ENCODE measurements at regions not wholly inside any gene's neighbourhood (a gene's known extent, or its start where the extent isn't known, plus 50 kb on each side); places are given as distances from the start of the nearest gene placed in this dataset.

- H3K9me3 ChIP-seq: no peaks in the 10 kb centered on the region
- H3K27me3 ChIP-seq: no peaks in the 10 kb centered on the region
- DNase-seq: no peak
- H3K27ac ChIP-seq: no peak overlapping the region
- H3K36me3 ChIP-seq: no peaks in the 10 kb centered on the region
- H3K4me1 ChIP-seq: no peaks in the 10 kb centered on the region
- no peak overlapping the region for H3K4me3 ChIP-seq
- TF ChIP-seq POLR2A (IDR thresholded peaks at IDR 0.05) (no peak), CTCF (IDR thresholded peaks at IDR 0.05) (no peak)
Observed at GRCh38 chr18:10404168-10404567, 50.3 kb upstream of the APCDD1 start.
